HepG2 (cell line): ENCODE measurements at regions not wholly inside any gene's neighbourhood (a gene's known extent, or its start where the extent isn't known, plus 50 kb on each side); places are given as distances from the start of the nearest gene placed in this dataset.

Experiments
- AHDC1 ChIP-seq: sonication (generic); formaldehyde crosslinking; IDR thresholded peaks from 2 replicates; pipeline ENCODE4 v1.5.1; 2020; ENCODE audit warnings: mild to moderate bottlenecking, missing genetic modification reagents, borderline replicate concordance
- ARID4A ChIP-seq: sonication (generic); formaldehyde crosslinking; IDR thresholded peaks from 2 replicates; pipeline ENCODE4 v1.5.0; 2020; ENCODE audit warnings: mild to moderate bottlenecking, missing genetic modification reagents, borderline replicate concordance
- CTCF ChIP-seq: sonication (generic); formaldehyde crosslinking; IDR thresholded peaks from 2 replicates; pipeline ENCODE4 v1.5.0; 2020; ENCODE audit warnings: mild to moderate bottlenecking, missing genetic modification reagents, moderate library complexity
- DNMT3B ChIP-seq: conservative IDR thresholded peaks from 2 replicates; pipeline ENCODE4 v1.6.1; 2016; ENCODE audit warnings: missing biosample characterization, control low read depth
- EZH2 ChIP-seq: conservative IDR thresholded peaks from 2 replicates; pipeline ENCODE4 v1.6.1; 2012; ENCODE audit warnings: mild to moderate bottlenecking, low read depth, low read length, moderate library complexity
- FOXP1 ChIP-seq, 2 experiments: fragments of 450-650 bp in 1 of 2; IDR thresholded peaks; 2 replicates each; pipeline ENCODE4 v1.6.1; 2017 to 2018; ENCODE audit warnings: antibody characterized with exemption in 1 of 2
- JUN ChIP-seq: sonication (generic); formaldehyde crosslinking; IDR thresholded peaks from 2 replicates; pipeline ENCODE4 v1.4.0; 2020; ENCODE audit warnings: mild to moderate bottlenecking, missing genetic modification reagents
- MXD4 ChIP-seq: IDR thresholded peaks from 2 replicates; pipeline ENCODE4 v1.6.1; 2016; ENCODE audit warnings: mild to moderate bottlenecking, missing biosample characterization, missing genetic modification reagents
- NFIC ChIP-seq: IDR thresholded peaks from 2 replicates; pipeline ENCODE4 v1.6.1; 2012; ENCODE audit warnings: mild to moderate bottlenecking, low read length, inconsistent platforms
- POLR2A ChIP-seq, 2 experiments: IDR thresholded peaks; 2 replicates each; pipeline ENCODE4 v1.6.1; 2011; ENCODE audit warnings: low read depth in 2 of 2, low read length in 2 of 2, mild to moderate bottlenecking in 1 of 2, moderate library complexity in 1 of 2; ENCODE audit not compliant: insufficient read depth in 1 of 2
- POLR2AphosphoS5 ChIP-seq: IDR thresholded peaks from 2 replicates; pipeline ENCODE4 v1.6.1; 2012; ENCODE audit warnings: low read depth, low read length
- TFDP1 ChIP-seq: IDR thresholded peaks from 2 replicates; pipeline ENCODE4 v1.6.1; 2016; ENCODE audit warnings: missing compliant biosample characterization, missing genetic modification reagents, borderline replicate concordance
- TOE1 ChIP-seq: sonication (generic); formaldehyde crosslinking; IDR thresholded peaks from 2 replicates; pipeline ENCODE4 v1.4.0; 2020; ENCODE audit warnings: mild to moderate bottlenecking, missing genetic modification reagents
- ZNF644 ChIP-seq: IDR thresholded peaks from 2 replicates; pipeline ENCODE4 v1.6.1; 2016; ENCODE audit warnings: low read depth

GRCh38 chr3:102904629-102905028 is 469.8 kb downstream of the ZPLD1 start:
- TF ChIP-seq POLR2AphosphoS5, result no peak
- TF ChIP-seq MXD4, result no peak
- no peak for TF ChIP-seq CTCF (CRISPR knock-in tag)
- TF ChIP-seq ZNF644 (CRISPR knock-in tag), result no peak
- TF ChIP-seq NFIC, result no peak
- no peak for TF ChIP-seq DNMT3B (CRISPR knock-in tag)
- no peak for TF ChIP-seq AHDC1 (CRISPR knock-in tag)
- TF ChIP-seq EZH2, result no peak
- TF ChIP-seq FOXP1 (IDR thresholded peaks at IDR 0.05), result no peak
- no peak for TF ChIP-seq FOXP1 (CRISPR knock-in tag; IDR thresholded peaks at IDR 0.05)
- TF ChIP-seq TFDP1 (CRISPR knock-in tag), result no peak
- no peak for TF ChIP-seq JUN (CRISPR knock-in tag)
- no peak for TF ChIP-seq POLR2A (IDR thresholded peaks at IDR 0.05; ENCODE audit: insufficient read depth in 1 of 2, low read depth in 2 of 2, low read length in 2 of 2)
- TF ChIP-seq ARID4A (CRISPR knock-in tag), result no peak
- TF ChIP-seq TOE1 (CRISPR knock-in tag), result no peak
